GM21528 (cell line): ENCODE measurements at regions not wholly inside any gene's neighbourhood (a gene's known extent, or its start where the extent isn't known, plus 50 kb on each side); places are given as distances from the start of the nearest gene placed in this dataset.
"Not testable (repeated sequence)": the region's sequence is repeated elsewhere in the genome, so short reads cannot be mapped to it uniquely, and the experiment has no call there.

ENCODE experiments used
- ATAC-seq: cut with Tn5 transposase; IDR thresholded peaks from one replicate; pipeline ENCODE4 v1.9.1; 2021; ENCODE audit warnings: mild to moderate bottlenecking, moderate library complexity; ENCODE audit not compliant: unreplicated experiment, low FRiP score

DNA sequence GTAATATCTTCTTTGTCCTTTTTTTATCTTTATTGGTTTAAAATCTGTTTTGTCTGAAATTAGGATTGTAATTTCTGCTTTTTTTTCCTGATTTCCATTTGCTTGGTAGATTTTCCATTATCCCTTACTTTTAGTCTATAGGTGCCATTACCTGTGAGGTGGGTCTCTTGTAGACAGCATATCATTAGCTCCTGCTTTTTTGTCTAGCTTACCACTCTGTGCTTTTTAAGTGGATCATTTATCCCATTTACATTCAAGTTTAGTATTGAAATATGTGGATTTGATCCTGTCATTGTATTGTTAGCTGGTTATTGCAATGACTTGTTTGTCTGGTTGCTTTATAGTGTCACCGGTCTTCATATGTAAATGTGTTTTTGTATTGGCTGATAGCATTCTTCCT lies 958.6 kb upstream of the SLIT2 start:
- no peak for ATAC-seq

DNA sequence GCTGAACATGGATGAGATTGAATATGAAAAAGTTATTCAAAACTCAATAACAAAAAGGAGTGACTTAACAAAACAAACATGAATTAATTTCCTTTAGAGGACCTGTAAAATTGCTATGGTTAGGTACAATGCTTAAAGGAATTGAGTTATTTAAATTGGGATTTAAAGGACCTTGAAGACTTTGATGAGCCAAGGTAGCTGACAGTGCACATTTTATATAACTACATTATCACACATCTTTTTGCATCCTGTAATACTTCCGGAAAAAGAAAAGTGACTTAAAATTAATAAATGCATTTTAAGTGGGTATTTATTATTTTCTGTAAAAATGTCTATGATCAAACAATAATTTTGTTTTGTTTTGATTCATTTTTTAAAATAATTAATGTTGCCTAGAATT lies 964.8 kb upstream of the SLIT2 start:
- no peak for ATAC-seq

DNA sequence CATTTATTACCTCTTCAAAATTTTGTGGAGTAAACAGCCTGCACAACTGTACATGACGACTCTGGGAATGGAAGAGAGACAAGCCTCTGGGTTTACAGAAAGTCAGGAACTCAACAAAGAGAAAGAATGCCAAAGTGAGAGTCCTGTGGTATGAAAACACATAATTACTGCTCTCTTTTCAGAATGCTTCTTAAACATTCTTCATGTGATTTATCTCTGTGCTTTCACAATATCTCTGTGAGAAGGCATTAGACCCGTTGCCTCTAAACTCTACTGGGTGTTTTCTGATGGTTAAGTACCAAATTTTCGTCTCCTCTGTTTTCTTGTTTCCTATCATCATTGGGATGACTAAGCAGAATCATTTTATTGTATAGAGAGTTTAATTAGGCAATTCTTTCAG lies 966.6 kb upstream of the SLIT2 start:
- no peak for ATAC-seq

- no peak for ATAC-seq
Measured at GRCh38 chr4:19278665-19279064, 973.0 kb upstream of the SLIT2 start.

DNA sequence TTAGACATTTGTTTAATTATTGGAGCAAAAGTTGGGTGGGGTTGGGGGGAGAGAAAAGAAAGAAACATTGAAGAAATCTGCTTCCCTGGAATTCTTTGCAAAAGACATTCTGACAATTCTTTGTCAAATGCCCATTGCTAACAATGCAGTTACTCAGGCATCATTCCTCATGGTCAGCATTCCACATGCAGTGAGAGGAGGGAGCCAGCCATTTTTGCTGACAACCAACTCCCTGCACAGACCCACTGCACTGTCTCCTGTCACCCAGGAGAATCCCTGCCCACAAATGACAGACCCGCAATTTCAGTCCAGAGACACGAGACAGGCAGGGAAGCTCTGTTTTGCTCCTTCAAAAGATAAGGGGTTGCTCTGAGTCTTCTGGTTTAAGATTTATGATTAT lies 985.1 kb upstream of the SLIT2 start:
- no peak for ATAC-seq

DNA sequence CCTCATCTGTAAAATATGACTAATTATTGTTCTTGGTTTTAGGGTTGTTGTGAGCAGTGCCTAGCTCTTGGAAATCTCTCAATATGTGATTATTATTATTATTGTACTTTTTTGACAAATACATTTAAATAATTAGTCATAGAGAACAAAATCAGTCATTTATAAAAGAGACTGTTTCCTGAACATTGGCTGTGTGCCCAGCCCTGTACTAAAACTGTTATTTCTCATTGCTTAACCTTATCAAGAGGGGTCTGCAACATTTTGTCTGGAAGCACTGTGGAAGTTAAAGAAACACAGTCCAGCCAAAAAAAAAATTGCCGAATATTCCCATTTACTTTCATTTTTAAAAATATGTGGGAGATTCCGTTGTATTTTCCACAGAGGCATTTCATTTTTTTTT lies 989.2 kb upstream of the SLIT2 start:
- no peak for ATAC-seq

DNA sequence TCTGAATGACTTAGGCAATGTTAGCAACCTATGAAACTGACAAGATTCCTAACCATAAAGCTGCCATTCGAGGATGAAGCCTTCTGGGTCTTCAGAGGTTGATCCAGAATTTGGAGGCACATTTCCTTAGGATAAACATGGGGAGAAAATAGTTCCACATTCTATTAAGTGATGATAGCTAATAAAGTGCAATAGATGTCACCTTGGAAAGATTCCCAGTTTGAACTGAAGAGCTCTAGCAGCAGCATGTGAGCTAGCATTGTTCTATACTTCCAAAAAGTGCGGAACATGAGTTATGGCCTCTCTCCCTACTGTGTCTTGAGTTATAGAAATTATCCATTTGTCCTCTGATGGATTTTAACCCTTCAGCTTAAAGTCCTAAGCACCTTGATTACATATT lies 991.4 kb upstream of the SLIT2 start:
- ATAC-seq: no peak

- no peak for ATAC-seq
Measured at GRCh38 chr4:19259920-19260319, 991.8 kb upstream of the SLIT2 start.

DNA sequence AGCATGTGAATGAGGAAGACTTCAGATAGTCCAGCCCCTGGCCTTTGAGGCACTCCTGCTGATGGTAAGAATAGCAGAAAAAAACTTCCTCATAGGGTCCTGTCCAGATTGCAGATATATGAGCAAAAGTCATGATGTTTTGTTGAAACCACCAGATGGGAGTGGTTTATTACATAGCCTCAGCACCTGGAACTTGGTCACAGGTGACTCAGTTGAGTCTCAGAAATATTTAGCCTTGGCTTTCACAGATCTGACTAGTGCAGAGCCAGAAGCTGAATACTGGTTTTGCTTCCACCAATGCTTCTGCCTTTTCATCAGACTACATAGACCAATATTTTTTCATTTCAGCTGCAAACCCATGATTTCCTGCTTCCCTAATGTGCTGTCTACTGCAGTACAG lies 994.9 kb upstream of the SLIT2 start:
- ATAC-seq: no peak

GRCh38 chr4:19254486-19254885 lies 997.2 kb upstream of the SLIT2 start:
- ATAC-seq: no peak

DNA sequence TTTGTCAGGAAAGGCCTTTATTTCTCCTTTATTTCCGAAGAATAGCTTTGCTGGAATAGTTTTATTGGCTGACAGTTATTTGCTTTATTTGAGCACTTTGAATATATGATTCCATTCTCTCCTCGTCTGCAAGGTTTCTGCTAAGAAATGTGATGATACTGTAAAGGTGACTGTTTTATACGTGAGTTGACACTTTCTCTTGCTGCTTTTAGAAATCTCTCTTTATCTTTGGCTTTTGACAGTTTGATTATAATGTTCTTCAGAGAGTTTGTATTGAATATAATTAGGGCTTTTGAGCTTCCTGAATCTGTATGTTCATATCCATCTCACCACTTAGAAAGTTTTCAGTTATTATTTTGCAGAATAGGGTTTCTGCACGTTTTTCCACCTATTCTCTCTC lies 1003.7 kb upstream of the SLIT2 start:
- ATAC-seq: no peak

DNA sequence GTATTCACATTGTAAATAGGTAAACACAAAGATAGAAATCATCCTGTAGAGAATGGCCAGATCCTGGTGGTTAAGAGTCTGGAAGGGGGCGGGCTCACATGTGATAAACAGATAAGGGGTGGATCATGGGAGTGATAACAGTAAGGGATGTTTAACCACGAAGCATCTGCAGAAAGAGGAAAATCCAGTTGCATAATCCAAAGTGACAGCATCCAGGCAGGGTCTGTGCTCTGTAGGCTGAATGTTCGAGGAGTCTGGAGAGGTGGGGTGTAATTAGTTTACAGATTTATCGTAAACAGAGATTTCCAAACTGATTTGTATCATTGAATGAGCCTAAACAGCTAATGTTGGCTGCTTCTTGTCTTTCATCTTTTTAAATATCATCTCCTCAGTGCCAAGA lies 1009.8 kb upstream of the SLIT2 start:
- no peak for ATAC-seq

DNA sequence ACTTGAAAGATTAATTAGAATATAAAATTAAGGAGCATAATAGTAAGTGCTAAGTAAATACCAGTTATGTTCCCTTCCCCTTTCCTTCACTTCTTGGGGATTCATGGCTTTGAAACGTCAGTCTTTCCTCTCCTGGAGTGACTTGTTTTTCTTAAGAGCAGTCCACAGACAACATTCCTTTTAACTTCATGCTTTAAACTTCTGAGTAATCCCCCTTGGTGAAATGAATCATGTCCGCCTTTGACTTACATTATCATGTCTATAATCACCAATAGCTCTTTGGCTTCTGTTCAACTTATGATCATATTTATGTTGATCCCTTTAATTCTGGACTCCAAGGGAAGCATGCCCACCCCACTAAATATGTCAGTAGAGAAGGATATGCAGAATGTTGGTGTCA lies 1012.1 kb upstream of the SLIT2 start:
- ATAC-seq: no peak

DNA sequence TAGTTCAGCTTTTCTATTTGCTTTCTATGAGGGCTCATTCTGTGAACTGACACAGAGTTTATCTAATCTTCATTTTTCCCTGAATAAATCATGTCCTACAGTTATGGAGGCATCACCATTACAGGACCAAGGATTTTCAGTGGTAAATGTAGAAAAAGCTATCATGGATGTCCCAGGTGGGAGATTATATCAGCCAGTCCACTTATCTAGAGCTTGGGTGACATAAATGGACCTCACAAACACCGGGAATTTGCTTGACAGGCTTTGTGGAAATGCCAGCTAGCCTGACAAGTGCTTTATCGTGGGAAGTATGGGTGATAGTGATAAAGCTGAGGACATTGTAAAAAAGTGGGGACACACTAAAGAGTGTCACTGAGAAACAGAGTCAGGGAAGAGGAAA lies 1015.2 kb upstream of the SLIT2 start:
- no peak for ATAC-seq

GRCh38 chr4:19230906-19231545 lies 1020.7 kb upstream of the SLIT2 start:
- no peak for ATAC-seq

- ATAC-seq: no peak
Measured at GRCh38 chr4:19227701-19228100, 1024.0 kb upstream of the SLIT2 start.

- no peak for ATAC-seq
Measured at GRCh38 chr4:19224820-19225219, 1026.9 kb upstream of the SLIT2 start.

DNA sequence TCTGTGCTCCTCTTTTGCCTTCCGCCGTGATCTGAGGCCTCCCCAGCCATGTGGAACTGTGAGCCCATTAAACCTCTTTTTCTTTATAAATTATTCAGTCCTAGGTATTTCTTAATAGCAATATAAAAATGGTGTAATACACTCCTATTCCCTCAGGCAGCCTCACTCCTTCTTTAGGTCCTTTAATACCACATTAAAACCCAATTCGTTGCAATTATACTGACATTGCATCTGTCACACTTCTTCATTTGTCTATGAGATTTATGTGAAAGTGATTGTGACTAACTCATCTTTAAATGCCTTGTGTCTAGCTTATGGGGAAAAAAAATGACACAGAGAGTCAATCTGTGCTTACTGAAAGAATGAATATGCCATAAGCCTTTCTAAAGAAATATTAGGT lies 1035.2 kb upstream of the SLIT2 start:
- no peak for ATAC-seq

GRCh38 chr4:19214591-19215186 lies 1037.0 kb upstream of the SLIT2 start:
- ATAC-seq: no peak

- ATAC-seq: no peak
Measured at GRCh38 chr4:19213388-19213787, 1038.3 kb upstream of the SLIT2 start.

GRCh38 chr4:19205853-19206252 lies 1045.9 kb upstream of the SLIT2 start:
- ATAC-seq: no peak

DNA sequence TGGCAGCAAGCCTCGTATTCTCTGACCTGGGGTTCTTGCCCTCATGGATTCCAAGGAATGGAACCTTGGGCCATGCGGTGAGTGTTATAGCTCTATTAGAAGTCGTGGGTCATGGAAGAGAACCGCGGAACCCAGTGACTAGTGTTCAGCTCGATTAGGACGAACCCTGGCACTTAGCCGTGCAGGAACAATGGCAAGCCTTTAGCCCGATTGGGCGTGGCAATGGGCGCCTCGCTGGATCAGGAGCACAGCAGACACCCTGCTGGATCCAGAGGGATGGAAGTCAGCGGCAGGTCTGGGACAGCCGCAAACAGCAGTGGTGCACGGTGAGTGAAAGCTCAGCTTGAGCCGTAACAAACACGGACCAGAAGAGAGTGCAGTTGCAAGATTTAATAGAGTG lies 1053.9 kb upstream of the SLIT2 start:
- not testable (repeated sequence) for ATAC-seq

- ATAC-seq: no peak
Measured at GRCh38 chr4:19195696-19196095, 1056.0 kb upstream of the SLIT2 start.
